Endothelial cell of umbilical vein (primary cell): ENCODE measurements at regions not wholly inside any gene's neighbourhood (a gene's known extent, or its start where the extent isn't known, plus 50 kb on each side); places are given as distances from the start of the nearest gene placed in this dataset.

Experiments
- BruUV-seq: library from RNA; stranded (reverse); fragments of 400-500 nt; replicated peaks from 2 replicates; lab custom pipeline; 2021; lab: Mats Ljungman, UMichigan
- CTCF ChIA-PET: fragments of 300-600, 350-600 bp; sonication (Branson Sonifier 250); formaldehyde crosslinking; loops from one replicate; lab custom pipeline; 2021; ENCODE audit warnings: antibody characterized with exemption, inconsistent platforms; lab: Charles Lee
- POLR2A ChIA-PET: fragments of 300-600, 350-600 bp; sonication (Branson Sonifier 250); formaldehyde crosslinking; loops from one replicate; lab custom pipeline; 2021; ENCODE audit warnings: antibody characterized with exemption, inconsistent platforms; lab: Charles Lee
- DNase-seq: peaks from one replicate; pipeline ENCODE4 v3.0.0-alpha.2; 2011; ENCODE audit warnings: low read depth, low spot score
- FAIRE-seq: peaks from 2 replicates; lab custom pipeline; 2011; peaks lifted over from hg19 to GRCh38; lab: Jason Lieb, UNC
- H2AFZ ChIP-seq: 2 replicates; pipeline ENCODE4 v1.6.0; 2012; ENCODE audit warnings: low read depth, low read length, control low read depth, inconsistent platforms
- H3K27ac ChIP-seq: 2 replicates; pipeline ENCODE4 v1.5.1; 2011; ENCODE audit warnings: low read depth, mild to moderate bottlenecking, control low read depth, low read length, moderate library complexity; ENCODE audit not compliant: insufficient read depth
- H3K27me3 ChIP-seq, 2 experiments: 2 replicates each; pipeline versions ENCODE4 v1.6.0 to v1.6.1; 2011; ENCODE audit warnings: low read length in 2 of 2, mixed read lengths in 1 of 2; ENCODE audit not compliant: control insufficient read depth in 2 of 2, insufficient read depth in 2 of 2
- H3K36me3 ChIP-seq, 2 experiments: 2 replicates in 1 of 2; 3 replicates in 1 of 2; pipeline ENCODE4 v1.5.1; 2011; ENCODE audit warnings: low read length in 2 of 2, mild to moderate bottlenecking in 1 of 2, moderate library complexity in 1 of 2; ENCODE audit not compliant: control insufficient read depth in 2 of 2, insufficient read depth in 2 of 2; ENCODE audit errors: extremely low read depth in 1 of 2
- H3K4me1 ChIP-seq: 3 replicates; pipeline ENCODE4 v1.5.1; 2011; ENCODE audit warnings: mild to moderate bottlenecking, low read length; ENCODE audit not compliant: control insufficient read depth, insufficient read depth; ENCODE audit errors: extremely low read depth
- H3K4me2 ChIP-seq: 2 replicates; pipeline ENCODE4 v1.6.1; 2011; ENCODE audit warnings: low read length, control low read depth, mixed read lengths; ENCODE audit not compliant: insufficient read depth
- H3K4me3 ChIP-seq, 3 experiments: fragments of 200-600 bp in 1 of 3; sonication (generic), shearing (Covaris generic) in 1 of 3; replicated peaks in 1 of 3; 2 replicates each; pipeline ENCODE4 v1.5.1; 2011 to 2016; ENCODE audit warnings: control low read depth in 3 of 3, low read length in 3 of 3, mild to moderate bottlenecking in 2 of 3, inconsistent platforms in 1 of 3, low read depth in 1 of 3, moderate library complexity in 1 of 3; ENCODE audit not compliant: insufficient read depth in 1 of 3
- H3K79me2 ChIP-seq: 2 replicates; pipeline ENCODE4 v1.6.0; 2012; ENCODE audit warnings: low read length, inconsistent platforms; ENCODE audit not compliant: control insufficient read depth, insufficient read depth
- H3K9ac ChIP-seq: replicated peaks from 2 replicates; pipeline ENCODE3; 2011; ENCODE audit warnings: low read length, control low read depth; ENCODE audit not compliant: insufficient read depth; ENCODE audit errors: extremely low read depth
- H3K9me1 ChIP-seq: replicated peaks from 3 replicates; pipeline ENCODE4 v1.6.0; 2011; ENCODE audit warnings: mild to moderate bottlenecking, low read length; ENCODE audit not compliant: control insufficient read depth, insufficient read depth; ENCODE audit errors: extremely low read depth
- H3K9me3 ChIP-seq: replicated peaks from 2 replicates; pipeline ENCODE4 v1.5.1; 2012; ENCODE audit warnings: low read length, inconsistent platforms; ENCODE audit not compliant: control insufficient read depth, insufficient read depth
- H4K20me1 ChIP-seq: replicated peaks from 2 replicates; pipeline ENCODE3; 2011; ENCODE audit warnings: mild to moderate bottlenecking, low read length; ENCODE audit not compliant: control insufficient read depth, insufficient read depth; ENCODE audit errors: extremely low read depth
- EZH2 ChIP-seq: IDR thresholded peaks from 2 replicates; pipeline ENCODE4 v1.6.1; 2012; ENCODE audit warnings: borderline replicate concordance, low read depth, mild to moderate bottlenecking, moderate library complexity, low read length, inconsistent platforms; ENCODE audit not compliant: severe bottlenecking
- FOS ChIP-seq: IDR thresholded peaks from 2 replicates; pipeline ENCODE4 v1.6.1; 2011; ENCODE audit warnings: mild to moderate bottlenecking, low read length, moderate library complexity, borderline replicate concordance; ENCODE audit not compliant: insufficient read depth
- GATA2 ChIP-seq: IDR thresholded peaks from 2 replicates; pipeline ENCODE4 v1.7.0; 2011; ENCODE audit warnings: low read depth, mild to moderate bottlenecking, moderate library complexity, mixed read lengths, low read length; ENCODE audit not compliant: insufficient read length, insufficient read depth
- JUN ChIP-seq: IDR thresholded peaks from 2 replicates; pipeline ENCODE4 v1.6.1; 2011; ENCODE audit warnings: borderline replicate concordance, low read depth; ENCODE audit not compliant: insufficient read length, insufficient read depth
- MYC ChIP-seq: IDR thresholded peaks from one replicate; pipeline ENCODE4 v1.6.1; 2011; ENCODE audit warnings: mild to moderate bottlenecking, low read depth, low read length
- POLR2A ChIP-seq: IDR thresholded peaks from 2 replicates; pipeline ENCODE4 v1.6.1; 2012; ENCODE audit warnings: low read depth, mild to moderate bottlenecking, control low read depth, low read length
- POLR2AphosphoS5 ChIP-seq: IDR thresholded peaks from 2 replicates; pipeline ENCODE4 v1.6.1; 2012; ENCODE audit warnings: low read depth, mild to moderate bottlenecking, control low read depth, low read length, moderate library complexity; ENCODE audit not compliant: insufficient read depth
- dilution Hi-C: fragments of 300-500 bp; cut with MboI; formaldehyde crosslinking; loops from one replicate; pipeline ENCODE4 v1.15.0; 2019; ENCODE audit warnings: low sequenced_read_pairs; ENCODE audit not compliant: extremely low pct_ligation_motif_present
- intact Hi-C: fragments of 100-400 bp; cut with micrococcal nuclease; formaldehyde crosslinking; loops from one replicate; pipeline ENCODE4 v1.10.0; 2022
- TF ChIP-seq, protein P1 (sequence below), 2 donors: IDR thresholded peaks; 1 replicate in 1 of 2; 2 replicates in 1 of 2; pipeline ENCODE4 v1.5.1; 2011; ENCODE audit warnings: low read length in 2 of 2, mild to moderate bottlenecking in 2 of 2, moderate library complexity in 2 of 2, control low read depth in 1 of 2, inconsistent platforms in 1 of 2, low read depth in 1 of 2; ENCODE audit not compliant: insufficient read depth in 1 of 2; ENCODE audit errors: extremely low read depth in 1 of 2

DNA sequence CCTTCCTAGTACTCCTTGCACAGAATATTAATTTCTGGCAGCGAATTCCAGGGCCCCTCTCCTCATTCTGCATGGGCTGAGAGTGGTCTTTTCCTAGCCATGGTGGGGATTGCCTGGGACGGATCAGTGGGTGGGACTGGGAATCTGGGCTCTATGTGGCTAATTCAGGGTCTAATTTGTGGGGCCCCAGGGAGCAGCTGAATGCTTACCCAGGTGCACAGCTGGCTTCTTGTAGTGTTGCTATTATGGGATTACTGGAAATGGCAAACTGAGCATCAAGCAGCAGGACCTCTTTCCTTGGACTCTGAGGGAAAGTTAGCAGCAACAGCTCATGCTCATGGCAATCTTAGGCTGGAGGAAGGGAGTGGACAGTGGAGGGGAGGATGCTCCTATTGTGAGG lies 187.1 kb upstream of the CACNA1E start:
- Histone ChIP-seq H2AFZ (no peak overlapping the region), H3K79me2 (no peaks in the 10 kb centered on the region), H3K36me3 (no peaks in the 10 kb centered on the region), H3K27me3 (no peaks in the 10 kb centered on the region), H3K9me1 (no peaks in the 10 kb centered on the region), H4K20me1 (no peaks in the 10 kb centered on the region), H3K4me2 (no peak overlapping the region), H3K9me3 (no peaks in the 10 kb centered on the region), H3K4me1 (no peaks in the 10 kb centered on the region), H3K27ac (no peak overlapping the region), H3K4me3 (no peak overlapping the region), H3K9ac (no peak overlapping the region)
- TF ChIP-seq MYC (no peak), POLR2AphosphoS5 (no peak), EZH2 (no peak)
- DNase-seq (no peak), FAIRE-seq (no peak)
- ChIA-PET CTCF (interaction anchor here (1.2 kb wide), 1 partner anchor 129 kb away, joined by 4 read pairs; no protein-coding TSS in a partner anchor), POLR2A (no interaction called here)
- intact Hi-C loops (no loop called here), dilution Hi-C loops (no loop called here)
- no TSS peak for BruUV-seq

DNA sequence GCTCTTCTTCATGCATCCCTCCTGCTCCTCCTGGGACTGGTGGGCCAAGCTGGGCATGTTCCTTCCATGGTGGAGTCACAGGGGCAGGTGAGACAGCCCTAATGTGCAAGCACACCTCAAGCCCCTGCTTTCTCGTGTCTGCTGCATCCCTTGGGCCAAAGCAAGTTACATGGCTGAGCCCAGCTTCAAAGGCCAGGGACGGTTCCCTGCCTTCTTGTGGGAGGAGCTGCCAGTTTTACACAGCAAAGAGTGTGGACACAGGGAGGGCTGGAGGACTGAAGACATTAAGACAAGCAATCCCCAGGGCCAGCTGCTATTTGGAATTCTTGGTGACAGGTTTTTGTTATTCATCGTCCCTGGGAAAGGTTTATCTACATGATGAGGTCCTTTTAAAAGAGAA lies 175.2 kb upstream of the CACNA1E start:
- H3K36me3 ChIP-seq: no peaks in the 10 kb centered on the region
- intact Hi-C loops (no loop called here), dilution Hi-C loops (loop anchor here (25.0 kb wide), 1 partner anchor 104 kb away; no protein-coding TSS in a partner anchor)
- BruUV-seq: no TSS peak
- H3K9me1 ChIP-seq: no peaks in the 10 kb centered on the region
- H4K20me1 ChIP-seq: no peaks in the 10 kb centered on the region
- TF ChIP-seq EZH2: no peak
- no peak for TF ChIP-seq GATA2
- no peak for TF ChIP-seq POLR2A
- TF ChIP-seq MYC: no peak
- TF ChIP-seq, protein P1, sequence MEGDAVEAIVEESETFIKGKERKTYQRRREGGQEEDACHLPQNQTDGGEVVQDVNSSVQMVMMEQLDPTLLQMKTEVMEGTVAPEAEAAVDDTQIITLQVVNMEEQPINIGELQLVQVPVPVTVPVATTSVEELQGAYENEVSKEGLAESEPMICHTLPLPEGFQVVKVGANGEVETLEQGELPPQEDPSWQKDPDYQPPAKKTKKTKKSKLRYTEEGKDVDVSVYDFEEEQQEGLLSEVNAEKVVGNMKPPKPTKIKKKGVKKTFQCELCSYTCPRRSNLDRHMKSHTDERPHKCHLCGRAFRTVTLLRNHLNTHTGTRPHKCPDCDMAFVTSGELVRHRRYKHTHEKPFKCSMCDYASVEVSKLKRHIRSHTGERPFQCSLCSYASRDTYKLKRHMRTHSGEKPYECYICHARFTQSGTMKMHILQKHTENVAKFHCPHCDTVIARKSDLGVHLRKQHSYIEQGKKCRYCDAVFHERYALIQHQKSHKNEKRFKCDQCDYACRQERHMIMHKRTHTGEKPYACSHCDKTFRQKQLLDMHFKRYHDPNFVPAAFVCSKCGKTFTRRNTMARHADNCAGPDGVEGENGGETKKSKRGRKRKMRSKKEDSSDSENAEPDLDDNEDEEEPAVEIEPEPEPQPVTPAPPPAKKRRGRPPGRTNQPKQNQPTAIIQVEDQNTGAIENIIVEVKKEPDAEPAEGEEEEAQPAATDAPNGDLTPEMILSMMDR (IDR thresholded peaks at IDR 0.05; ENCODE audit: extremely low read depth in 1 of 2, insufficient read depth in 1 of 2, low read depth in 1 of 2, low read length in 2 of 2): no peak
- TF ChIP-seq FOS: no peak
- no peak for TF ChIP-seq POLR2AphosphoS5
- TF ChIP-seq JUN: no peak
- H3K4me1 ChIP-seq: no peaks in the 10 kb centered on the region
- H3K9ac ChIP-seq: no peak overlapping the region
- H3K4me3 ChIP-seq: no peak overlapping the region
- no peaks in the 10 kb centered on the region for H3K79me2 ChIP-seq
- H3K27ac ChIP-seq: no peak overlapping the region
- H3K9me3 ChIP-seq: no peaks in the 10 kb centered on the region
- H2AFZ ChIP-seq: no peak overlapping the region
- no peak overlapping the region for H3K4me2 ChIP-seq
- peaks cover 0 to 3% of the 10 kb centered on the region in 2 experiments for H3K27me3 ChIP-seq
- DNase-seq: no peak
- POLR2A ChIA-PET: no interaction called here
- CTCF ChIA-PET: no interaction called here
- no peak for FAIRE-seq
